ENCODE measurements at regions not wholly inside any gene's neighbourhood (a gene's known extent, or its start where the extent isn't known, plus 50 kb on each side); places are given as distances from the start of the nearest gene placed in this dataset.

DNA sequence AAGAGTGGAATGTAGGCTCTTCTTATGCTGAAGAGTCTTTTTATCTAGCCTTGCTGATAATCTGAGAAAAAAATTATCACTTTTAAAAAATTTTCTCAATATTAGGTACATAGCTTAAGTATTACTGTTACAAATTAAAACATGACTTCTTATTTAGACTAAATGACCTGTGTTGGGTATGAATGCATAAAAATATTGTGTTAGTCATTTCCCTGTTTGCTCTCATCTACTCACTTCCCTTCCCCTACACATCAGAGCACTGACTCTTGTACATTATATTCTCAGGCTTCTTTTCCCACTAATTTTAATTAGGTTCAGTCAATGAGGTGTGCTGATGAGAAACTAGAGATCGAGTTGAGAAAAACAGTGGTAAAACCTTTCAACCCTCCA lies 881.0 kb downstream of the PCDH18 start:
- TF ChIP-seq, protein P1, sequence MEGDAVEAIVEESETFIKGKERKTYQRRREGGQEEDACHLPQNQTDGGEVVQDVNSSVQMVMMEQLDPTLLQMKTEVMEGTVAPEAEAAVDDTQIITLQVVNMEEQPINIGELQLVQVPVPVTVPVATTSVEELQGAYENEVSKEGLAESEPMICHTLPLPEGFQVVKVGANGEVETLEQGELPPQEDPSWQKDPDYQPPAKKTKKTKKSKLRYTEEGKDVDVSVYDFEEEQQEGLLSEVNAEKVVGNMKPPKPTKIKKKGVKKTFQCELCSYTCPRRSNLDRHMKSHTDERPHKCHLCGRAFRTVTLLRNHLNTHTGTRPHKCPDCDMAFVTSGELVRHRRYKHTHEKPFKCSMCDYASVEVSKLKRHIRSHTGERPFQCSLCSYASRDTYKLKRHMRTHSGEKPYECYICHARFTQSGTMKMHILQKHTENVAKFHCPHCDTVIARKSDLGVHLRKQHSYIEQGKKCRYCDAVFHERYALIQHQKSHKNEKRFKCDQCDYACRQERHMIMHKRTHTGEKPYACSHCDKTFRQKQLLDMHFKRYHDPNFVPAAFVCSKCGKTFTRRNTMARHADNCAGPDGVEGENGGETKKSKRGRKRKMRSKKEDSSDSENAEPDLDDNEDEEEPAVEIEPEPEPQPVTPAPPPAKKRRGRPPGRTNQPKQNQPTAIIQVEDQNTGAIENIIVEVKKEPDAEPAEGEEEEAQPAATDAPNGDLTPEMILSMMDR (IDR thresholded peaks at IDR 0.05) = no peak
- H3K9me3 ChIP-seq = no peaks in the 10 kb centered on the region
- 40 to 50% methylated on average over 1 of the region's 1 CpG for WGBS, 2 donors
- no peaks in the 10 kb centered on the region for H3K36me3 ChIP-seq
- DNase-seq = no peak
- H3K4me3 ChIP-seq = no peak overlapping the region
- H3K27me3 ChIP-seq = peaks cover 0 to 2% (median 0%) of the 10 kb centered on the region in 4 donors
- no peak for FAIRE-seq
- peak in 3 of 4 donors; percentile 20 to 57 (median 41) for ATAC-seq
- peaks cover 7 to 14% (median 10%) of the 10 kb centered on the region in 3 donors for H3K4me1 ChIP-seq
- intact Hi-C loops (cut with DNase I) = no loop called here
- H3K27ac ChIP-seq = no peak overlapping the region

DNA sequence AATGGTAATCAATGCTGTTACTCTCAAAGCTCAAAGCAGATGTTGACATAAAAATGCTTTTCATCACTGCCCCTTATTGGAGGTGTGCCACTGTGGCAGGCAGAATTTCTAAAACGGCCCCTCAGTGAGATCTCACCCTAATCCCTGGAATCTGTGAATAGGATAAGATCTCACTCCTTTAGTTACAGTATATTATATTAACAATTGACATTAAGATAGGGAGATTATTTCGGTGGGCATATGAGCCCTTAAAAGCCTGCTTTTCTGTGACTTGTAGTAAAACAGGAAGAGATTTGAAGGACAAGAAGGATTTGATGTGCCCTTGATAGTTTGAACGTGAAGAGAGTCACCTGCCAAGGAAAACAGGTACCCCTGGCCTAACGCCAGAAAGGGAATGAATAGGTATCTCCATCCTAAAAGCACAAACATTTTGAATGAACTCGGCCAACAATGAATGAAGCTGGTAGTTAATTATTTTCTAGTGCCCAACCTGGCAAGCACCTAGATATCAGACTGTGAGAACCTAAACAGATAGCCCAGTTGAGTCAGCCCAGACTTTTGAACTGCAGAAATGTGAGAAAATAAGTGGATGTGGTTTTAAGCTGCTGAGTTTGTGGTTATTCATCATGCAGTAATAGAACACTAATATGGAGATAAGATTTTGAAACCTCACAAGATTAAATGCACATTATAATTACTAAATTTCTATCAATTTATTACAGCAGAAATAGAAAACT lies 881.6 kb downstream of the PCDH18 start:
- peak in 4 of 6 donors; percentile 28 to 68 (median 58) for DNase-seq
- FAIRE-seq = no peak
- no peak overlapping the region for H3K4me3 ChIP-seq
- TF ChIP-seq, protein P1 (IDR thresholded peaks at IDR 0.05) = no peak
- H3K27me3 ChIP-seq = peaks cover 0 to 2% (median 0%) of the 10 kb centered on the region in 4 donors
- H3K9me3 ChIP-seq = no peaks in the 10 kb centered on the region
- no peak overlapping the region for H3K27ac ChIP-seq
- H3K36me3 ChIP-seq = no peaks in the 10 kb centered on the region
- peaks cover 7 to 14% (median 10%) of the 10 kb centered on the region in 3 donors for H3K4me1 ChIP-seq
- ATAC-seq = peak; percentile 96 to 100 (median 98)
- WGBS, 2 donors = 6 to 7% methylated on average over 5 of the region's 5 CpGs
- intact Hi-C loops (cut with DNase I) = no loop called here

DNA sequence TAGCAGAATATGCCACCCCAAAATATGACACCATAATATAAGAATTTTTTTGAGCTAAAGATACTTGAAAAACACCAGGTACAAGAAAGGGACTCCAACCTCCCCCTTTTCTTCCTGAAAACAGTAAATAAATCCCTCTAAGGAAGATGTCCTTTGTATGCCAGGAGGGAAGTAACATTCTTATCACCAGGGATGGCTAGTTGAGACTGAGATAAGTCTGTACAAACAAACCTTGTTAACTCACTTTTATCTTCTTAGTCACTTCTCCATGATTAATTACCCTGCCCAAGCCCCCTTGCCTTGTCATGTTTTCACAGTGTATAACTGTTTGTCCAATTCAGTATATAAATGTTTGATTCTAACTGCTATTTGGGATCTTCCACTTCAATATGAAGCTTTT lies 888.0 kb downstream of the PCDH18 start:
- Histone ChIP-seq H3K9me3 (no peaks in the 10 kb centered on the region), H3K27ac (no peak overlapping the region), H3K4me3 (no peak overlapping the region), H3K4me1 (no peaks in the 10 kb centered on the region), H3K27me3 (no peaks in the 10 kb centered on the region), H3K36me3 (no peaks in the 10 kb centered on the region)
- TF ChIP-seq, protein P1 (IDR thresholded peaks at IDR 0.05) = no peak
- DNase-seq = no peak
- intact Hi-C loops (cut with DNase I) = no loop called here
- no peak for FAIRE-seq
- no peak for ATAC-seq

DNA sequence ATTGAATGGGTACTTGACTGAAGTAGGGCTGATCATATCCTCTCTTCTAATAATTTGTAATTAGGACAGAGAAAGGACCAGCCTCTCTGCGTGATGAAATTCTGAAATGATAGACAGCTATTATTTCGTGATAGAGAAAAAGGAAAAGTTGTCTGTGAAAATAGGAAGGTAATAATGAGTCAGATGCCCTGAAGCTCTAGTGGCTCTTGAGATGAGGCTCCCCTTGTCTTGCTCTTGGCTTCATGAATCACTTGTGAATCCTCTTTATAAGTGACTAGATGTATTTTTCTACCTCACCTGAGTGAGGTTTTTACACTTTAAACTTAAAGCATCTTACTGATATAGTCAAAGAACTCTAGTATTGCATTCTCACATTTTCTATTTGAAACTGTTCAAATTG lies 888.9 kb downstream of the PCDH18 start:
- Histone ChIP-seq H3K27ac (no peak overlapping the region), H3K27me3 (no peaks in the 10 kb centered on the region), H3K4me3 (no peak overlapping the region), H3K36me3 (no peaks in the 10 kb centered on the region), H3K9me3 (no peaks in the 10 kb centered on the region), H3K4me1 (no peaks in the 10 kb centered on the region)
- ATAC-seq (no peak), DNase-seq (no peak), FAIRE-seq (no peak)
- WGBS, 2 donors = 70 to 88% methylated on average over 2 of the region's 2 CpGs
- intact Hi-C loops (cut with DNase I) = no loop called here
- TF ChIP-seq, protein P1 (IDR thresholded peaks at IDR 0.05) = no peak

DNA sequence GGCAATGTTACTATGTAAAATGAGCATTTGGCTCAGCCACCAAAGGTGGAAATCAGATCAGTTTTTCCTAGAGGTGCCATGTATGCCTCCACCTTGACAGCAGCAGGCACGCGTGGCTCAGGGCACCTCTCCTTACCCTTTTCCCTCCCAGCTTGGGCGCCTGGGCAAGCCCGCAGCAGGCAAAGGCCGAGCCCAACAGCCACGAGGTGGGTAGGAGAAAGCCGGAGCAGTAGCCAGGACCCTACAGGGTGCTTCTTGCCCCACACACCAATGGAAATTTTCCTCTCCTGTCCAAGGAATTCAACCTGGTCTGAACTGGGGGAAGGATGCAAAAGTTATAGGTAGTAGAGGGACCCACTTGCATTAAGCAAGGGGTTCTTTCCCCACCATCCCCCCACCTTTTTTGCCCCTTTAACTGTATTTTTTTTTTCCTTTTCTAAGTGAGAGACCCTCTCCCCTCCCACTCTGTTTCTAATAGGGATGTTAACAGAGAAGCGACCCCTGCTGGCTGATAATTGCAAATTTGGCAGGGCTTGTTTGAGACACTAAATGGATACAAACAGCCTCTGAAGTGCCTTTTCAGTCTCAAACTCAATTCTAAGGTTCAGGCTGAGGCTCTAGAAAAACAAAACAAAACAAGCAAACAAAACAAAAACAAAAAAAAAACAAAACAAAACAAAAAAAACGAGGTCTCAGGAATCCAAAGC lies 895.1 kb downstream of the PCDH18 start:
- Histone ChIP-seq H3K4me3 (no peak overlapping the region), H3K4me1 (no peaks in the 10 kb centered on the region), H3K27me3 (no peaks in the 10 kb centered on the region), H3K27ac (no peak overlapping the region), H3K36me3 (no peaks in the 10 kb centered on the region), H3K9me3 (no peaks in the 10 kb centered on the region)
- intact Hi-C loops (cut with DNase I) = no loop called here
- no peak for FAIRE-seq
- WGBS, 2 donors = 65 to 68% methylated on average over 9 of the region's 9 CpGs
- TF ChIP-seq, protein P1 (IDR thresholded peaks at IDR 0.05) = peak in 1 of 4 donors; percentile 19
- no peak for DNase-seq
- ATAC-seq = no peak
